Thoracic aorta (tissue), 2 donors: ENCODE measurements at regions not wholly inside any gene's neighbourhood (a gene's known extent, or its start where the extent isn't known, plus 50 kb on each side); places are given as distances from the start of the nearest gene placed in this dataset.

Source experiments
- ATAC-seq: fragments of 150-250 bp; one replicate; pipeline ENCODE4 v1.8.0; 2017; ENCODE audit warnings: low read depth; ENCODE audit not compliant: insufficient number of reproducible peaks, low FRiP score
- DNase-seq: peaks from one replicate; pipeline ENCODE4 v3.0.0-alpha.2; 2020; ENCODE audit warnings: low spot score
- H3K27ac ChIP-seq, 2 donors: fragments of 200-600 bp; sonication (generic); 1 replicate in 1 of 2; 2 replicates in 1 of 2; pipeline ENCODE4 v1.5.1; 2016; ENCODE audit warnings: mild to moderate bottlenecking in 2 of 2, moderate library complexity in 2 of 2
- H3K27me3 ChIP-seq: fragments of 200-600 bp; sonication (generic); replicated peaks from 2 replicates; pipeline ENCODE4 v1.6.0; 2016; ENCODE audit warnings: mild to moderate bottlenecking; ENCODE audit not compliant: insufficient read depth
- H3K36me3 ChIP-seq: fragments of 200-600 bp; sonication (generic); one replicate; pipeline ENCODE4 v1.5.1; 2016
- H3K4me1 ChIP-seq, 2 donors: fragments of 200-600 bp; sonication (generic); 1 replicate in 1 of 2; 2 replicates in 1 of 2; pipeline versions ENCODE4 v1.5.1 to v1.6.0; 2016; ENCODE audit warnings: low read depth in 2 of 2, mild to moderate bottlenecking in 1 of 2; ENCODE audit not compliant: control insufficient read depth in 1 of 2
- H3K4me3 ChIP-seq: fragments of 200-600 bp; sonication (generic); 2 replicates; pipeline ENCODE4 v1.5.1; 2016; ENCODE audit warnings: mild to moderate bottlenecking
- H3K9me3 ChIP-seq: fragments of 200-600 bp; sonication (generic); 2 replicates; pipeline ENCODE4 v1.5.1; 2016
- CTCF ChIP-seq: fragments of 200-600 bp; sonication (generic); IDR thresholded peaks from one replicate; pipeline ENCODE4 v1.5.1; 2019; ENCODE audit warnings: antibody characterized with exemption

- no peaks in the 10 kb centered on the region for H3K9me3 ChIP-seq
- ATAC-seq = no peak
- H3K27me3 ChIP-seq = no peaks in the 10 kb centered on the region
- no peaks in the 10 kb centered on the region for H3K36me3 ChIP-seq
- no peaks in the 10 kb centered on the region for H3K4me1 ChIP-seq
- H3K4me3 ChIP-seq = no peak overlapping the region
- no peak for TF ChIP-seq CTCF
- no peak for DNase-seq
- no peak overlapping the region for H3K27ac ChIP-seq
These were observed 183.6 kb downstream of the GADD45G start for GRCh38 chr9:89788434-89788833.

GRCh38 chr9:89789922-89790510 is 185.2 kb downstream of the GADD45G start:
- no peaks in the 10 kb centered on the region for H3K36me3 ChIP-seq
- no peaks in the 10 kb centered on the region for H3K27me3 ChIP-seq
- H3K27ac ChIP-seq = no peak overlapping the region
- TF ChIP-seq CTCF = no peak
- DNase-seq = no peak
- no peak overlapping the region for H3K4me3 ChIP-seq
- H3K9me3 ChIP-seq = no peaks in the 10 kb centered on the region
- H3K4me1 ChIP-seq = no peaks in the 10 kb centered on the region
- no peak for ATAC-seq

- Histone ChIP-seq H3K27ac (no peak overlapping the region), H3K27me3 (no peaks in the 10 kb centered on the region), H3K4me1 (no peaks in the 10 kb centered on the region), H3K4me3 (no peak overlapping the region), H3K36me3 (no peaks in the 10 kb centered on the region), H3K9me3 (no peaks in the 10 kb centered on the region)
- no peak for DNase-seq
- no peak for ATAC-seq
- TF ChIP-seq CTCF = no peak
These were observed 185.8 kb downstream of the GADD45G start for GRCh38 chr9:89790542-89791109.

- no peaks in the 10 kb centered on the region for H3K9me3 ChIP-seq
- no peak overlapping the region for H3K4me3 ChIP-seq
- no peaks in the 10 kb centered on the region for H3K4me1 ChIP-seq
- no peak for ATAC-seq
- H3K27ac ChIP-seq = no peak overlapping the region
- no peaks in the 10 kb centered on the region for H3K27me3 ChIP-seq
- no peaks in the 10 kb centered on the region for H3K36me3 ChIP-seq
- no peak for TF ChIP-seq CTCF
- no peak for DNase-seq
These were observed 186.9 kb downstream of the GADD45G start for GRCh38 chr9:89791754-89792153.

- no peak for DNase-seq
- no peaks in the 10 kb centered on the region for H3K9me3 ChIP-seq
- H3K36me3 ChIP-seq = no peaks in the 10 kb centered on the region
- TF ChIP-seq CTCF = no peak
- no peaks in the 10 kb centered on the region for H3K27me3 ChIP-seq
- no peaks in the 10 kb centered on the region for H3K4me1 ChIP-seq
- no peak for ATAC-seq
- H3K4me3 ChIP-seq = no peak overlapping the region
- no peak overlapping the region for H3K27ac ChIP-seq
These were observed 187.6 kb downstream of the GADD45G start for GRCh38 chr9:89792189-89793123.
